Cardiac muscle cell (in vitro differentiated cells and primary cell): ENCODE measurements at regions not wholly inside any gene's neighbourhood (a gene's known extent, or its start where the extent isn't known, plus 50 kb on each side); places are given as distances from the start of the nearest gene placed in this dataset.

Experiments used
- DNase-seq, 2 donors: peaks; one replicate each; pipeline versions ENCODE4 v3.0.0 to v3.0.0-alpha.2; 2010 to 2017; ENCODE audit warnings: low read depth in 1 of 2, low spot score in 1 of 2
- H3K27ac ChIP-seq: fragments of 200-600 bp; sonication (generic); 2 replicates; pipeline ENCODE4 v1.5.1; 2016
- H3K27me3 ChIP-seq: fragments of 200-600 bp; sonication (generic); 2 replicates; pipeline ENCODE4 v1.6.0; 2016; ENCODE audit warnings: control low read depth
- H3K36me3 ChIP-seq: fragments of 200-600 bp; sonication (generic); 2 replicates; pipeline ENCODE4 v1.5.1; 2016; ENCODE audit warnings: control low read depth
- H3K4me1 ChIP-seq: fragments of 200-600 bp; sonication (generic); 2 replicates; pipeline ENCODE4 v1.8.1; 2017; ENCODE audit warnings: low read depth, mild to moderate bottlenecking, mixed run types
- H3K4me3 ChIP-seq: fragments of 200-600 bp; sonication (generic); 2 replicates; pipeline ENCODE4 v1.5.1; 2016; ENCODE audit warnings: mild to moderate bottlenecking
- H3K9me3 ChIP-seq: fragments of 200-600 bp; sonication (generic); 2 replicates; pipeline ENCODE4 v1.5.1; 2017; ENCODE audit warnings: low read depth, mild to moderate bottlenecking, control low read depth
- CTCF ChIP-seq: IDR thresholded peaks from 2 replicates; pipeline ENCODE4 v1.5.1; 2012; ENCODE audit warnings: low read depth, mild to moderate bottlenecking, low read length

GRCh38 chr12:113693693-113694092, 222.0 kb upstream of the LHX5 start:
- H3K4me3 ChIP-seq = no peak overlapping the region
- no peaks in the 10 kb centered on the region for H3K36me3 ChIP-seq
- no peaks in the 10 kb centered on the region for H3K9me3 ChIP-seq
- DNase-seq = no peak
- H3K27me3 ChIP-seq = no peaks in the 10 kb centered on the region
- H3K27ac ChIP-seq = no peak overlapping the region
- no peaks in the 10 kb centered on the region for H3K4me1 ChIP-seq
- TF ChIP-seq CTCF = no peak

GRCh38 chr12:113689047-113689610, 217.5 kb upstream of the LHX5 start:
- H3K4me3 ChIP-seq = no peak overlapping the region
- H3K27me3 ChIP-seq = no peaks in the 10 kb centered on the region
- no peak for DNase-seq
- no peak overlapping the region for H3K27ac ChIP-seq
- no peaks in the 10 kb centered on the region for H3K4me1 ChIP-seq
- H3K9me3 ChIP-seq = no peaks in the 10 kb centered on the region
- no peak for TF ChIP-seq CTCF
- no peaks in the 10 kb centered on the region for H3K36me3 ChIP-seq

GRCh38 chr12:113688313-113688712, 216.6 kb upstream of the LHX5 start:
- no peaks in the 10 kb centered on the region for H3K27me3 ChIP-seq
- H3K4me3 ChIP-seq = no peak overlapping the region
- no peaks in the 10 kb centered on the region for H3K9me3 ChIP-seq
- H3K36me3 ChIP-seq = no peaks in the 10 kb centered on the region
- TF ChIP-seq CTCF = no peak
- no peaks in the 10 kb centered on the region for H3K4me1 ChIP-seq
- H3K27ac ChIP-seq = no peak overlapping the region
- DNase-seq = no peak

GRCh38 chr12:113684908-113685782, 213.5 kb upstream of the LHX5 start:
- Histone ChIP-seq H3K4me3 (no peak overlapping the region), H3K27me3 (no peaks in the 10 kb centered on the region), H3K27ac (no peak overlapping the region), H3K4me1 (no peaks in the 10 kb centered on the region), H3K36me3 (no peaks in the 10 kb centered on the region), H3K9me3 (no peaks in the 10 kb centered on the region)
- no peak for TF ChIP-seq CTCF
- no peak for DNase-seq

GRCh38 chr12:113684053-113684907, 212.6 kb upstream of the LHX5 start:
- no peak for TF ChIP-seq CTCF
- H3K9me3 ChIP-seq = no peaks in the 10 kb centered on the region
- H3K36me3 ChIP-seq = no peaks in the 10 kb centered on the region
- H3K27ac ChIP-seq = no peak overlapping the region
- peak in 1 of 2 donors; percentile 10 for DNase-seq
- no peaks in the 10 kb centered on the region for H3K4me1 ChIP-seq
- H3K4me3 ChIP-seq = no peak overlapping the region
- H3K27me3 ChIP-seq = no peaks in the 10 kb centered on the region
